ENCODE measurements at regions not wholly inside any gene's neighbourhood (a gene's known extent, or its start where the extent isn't known, plus 50 kb on each side); places are given as distances from the start of the nearest gene placed in this dataset.

DNA sequence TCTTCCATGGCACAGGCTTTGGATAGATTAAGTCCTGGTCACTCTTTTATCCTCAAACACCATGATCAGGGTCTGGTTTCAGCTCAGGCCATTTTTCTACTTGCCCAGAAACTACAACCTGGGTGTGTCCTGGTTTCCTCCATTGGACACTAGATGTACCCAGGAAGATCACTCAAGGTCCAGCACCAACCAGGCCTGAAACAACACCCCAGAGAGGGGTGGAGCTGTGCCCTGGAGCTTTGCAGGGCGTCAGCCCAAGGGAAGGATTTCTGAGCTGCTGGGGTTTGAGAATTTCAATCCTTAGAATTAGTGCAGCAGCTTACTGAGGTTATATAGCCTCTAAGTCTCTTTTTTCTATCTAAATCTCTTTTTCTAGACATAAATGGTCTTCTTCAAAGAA, 722.0 kb downstream of the MTRR start:
- no peak for TF ChIP-seq POLR2A (IDR thresholded peaks at IDR 0.05; ENCODE audit: extremely low read depth, insufficient read length)
- TF ChIP-seq, protein P1, sequence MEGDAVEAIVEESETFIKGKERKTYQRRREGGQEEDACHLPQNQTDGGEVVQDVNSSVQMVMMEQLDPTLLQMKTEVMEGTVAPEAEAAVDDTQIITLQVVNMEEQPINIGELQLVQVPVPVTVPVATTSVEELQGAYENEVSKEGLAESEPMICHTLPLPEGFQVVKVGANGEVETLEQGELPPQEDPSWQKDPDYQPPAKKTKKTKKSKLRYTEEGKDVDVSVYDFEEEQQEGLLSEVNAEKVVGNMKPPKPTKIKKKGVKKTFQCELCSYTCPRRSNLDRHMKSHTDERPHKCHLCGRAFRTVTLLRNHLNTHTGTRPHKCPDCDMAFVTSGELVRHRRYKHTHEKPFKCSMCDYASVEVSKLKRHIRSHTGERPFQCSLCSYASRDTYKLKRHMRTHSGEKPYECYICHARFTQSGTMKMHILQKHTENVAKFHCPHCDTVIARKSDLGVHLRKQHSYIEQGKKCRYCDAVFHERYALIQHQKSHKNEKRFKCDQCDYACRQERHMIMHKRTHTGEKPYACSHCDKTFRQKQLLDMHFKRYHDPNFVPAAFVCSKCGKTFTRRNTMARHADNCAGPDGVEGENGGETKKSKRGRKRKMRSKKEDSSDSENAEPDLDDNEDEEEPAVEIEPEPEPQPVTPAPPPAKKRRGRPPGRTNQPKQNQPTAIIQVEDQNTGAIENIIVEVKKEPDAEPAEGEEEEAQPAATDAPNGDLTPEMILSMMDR (IDR thresholded peaks at IDR 0.05; ENCODE audit: low read depth, low read length): no peak
- TF ChIP-seq, protein P2, sequence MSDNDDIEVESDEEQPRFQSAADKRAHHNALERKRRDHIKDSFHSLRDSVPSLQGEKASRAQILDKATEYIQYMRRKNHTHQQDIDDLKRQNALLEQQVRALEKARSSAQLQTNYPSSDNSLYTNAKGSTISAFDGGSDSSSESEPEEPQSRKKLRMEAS (IDR thresholded peaks at IDR 0.05; ENCODE audit: low read depth, low read length): no peak
